PC-9 (cell line): ENCODE measurements at regions not wholly inside any gene's neighbourhood (a gene's known extent, or its start where the extent isn't known, plus 50 kb on each side); places are given as distances from the start of the nearest gene placed in this dataset.

Experiments
- EZH2 ChIP-seq: fragments of 200-600 bp; sonication (generic); IDR thresholded peaks from 2 replicates; pipeline ENCODE4 v1.8.0; 2017; ENCODE audit warnings: antibody characterized with exemption, low read depth
- TF ChIP-seq, protein P1 (sequence below): fragments of 200-600 bp; sonication (generic); conservative IDR thresholded peaks from 2 replicates; pipeline ENCODE4 v1.6.1; 2017; ENCODE audit warnings: mixed run types, antibody characterized with exemption, mild to moderate bottlenecking, moderate library complexity

DNA sequence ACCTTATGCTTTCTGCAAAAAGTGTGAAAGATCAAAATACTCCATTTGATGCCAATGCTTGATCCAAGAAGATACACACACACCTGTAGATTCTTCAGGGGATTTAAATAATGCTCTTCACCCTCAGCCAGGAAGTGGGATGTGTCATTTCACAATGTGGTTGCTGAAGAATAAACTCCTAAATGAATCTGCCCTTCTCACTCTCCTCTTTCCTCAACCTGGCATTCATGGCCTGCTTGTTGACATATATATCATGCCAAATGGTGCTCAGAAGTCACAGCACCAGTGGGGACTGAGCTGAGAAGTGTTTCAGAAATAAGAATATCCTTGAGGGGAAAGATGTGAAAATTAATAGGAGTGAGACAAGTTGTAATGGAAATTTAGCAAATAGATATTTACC is 146.6 kb upstream of the ARHGEF26 start:
- TF ChIP-seq, protein P1, sequence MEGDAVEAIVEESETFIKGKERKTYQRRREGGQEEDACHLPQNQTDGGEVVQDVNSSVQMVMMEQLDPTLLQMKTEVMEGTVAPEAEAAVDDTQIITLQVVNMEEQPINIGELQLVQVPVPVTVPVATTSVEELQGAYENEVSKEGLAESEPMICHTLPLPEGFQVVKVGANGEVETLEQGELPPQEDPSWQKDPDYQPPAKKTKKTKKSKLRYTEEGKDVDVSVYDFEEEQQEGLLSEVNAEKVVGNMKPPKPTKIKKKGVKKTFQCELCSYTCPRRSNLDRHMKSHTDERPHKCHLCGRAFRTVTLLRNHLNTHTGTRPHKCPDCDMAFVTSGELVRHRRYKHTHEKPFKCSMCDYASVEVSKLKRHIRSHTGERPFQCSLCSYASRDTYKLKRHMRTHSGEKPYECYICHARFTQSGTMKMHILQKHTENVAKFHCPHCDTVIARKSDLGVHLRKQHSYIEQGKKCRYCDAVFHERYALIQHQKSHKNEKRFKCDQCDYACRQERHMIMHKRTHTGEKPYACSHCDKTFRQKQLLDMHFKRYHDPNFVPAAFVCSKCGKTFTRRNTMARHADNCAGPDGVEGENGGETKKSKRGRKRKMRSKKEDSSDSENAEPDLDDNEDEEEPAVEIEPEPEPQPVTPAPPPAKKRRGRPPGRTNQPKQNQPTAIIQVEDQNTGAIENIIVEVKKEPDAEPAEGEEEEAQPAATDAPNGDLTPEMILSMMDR = no peak
- TF ChIP-seq EZH2 = no peak
